HFFc6 (cell line): ENCODE measurements at regions not wholly inside any gene's neighbourhood (a gene's known extent, or its start where the extent isn't known, plus 50 kb on each side); places are given as distances from the start of the nearest gene placed in this dataset.

ENCODE experiments used
- DNase-seq: peaks from one replicate; pipeline ENCODE4 v3.0.0-alpha.2; 2018
- H3K27ac Mint-ChIP-seq: 2 replicates; pipeline ENCODE4 v1.8.0; 2020; ENCODE audit warnings: mild to moderate bottlenecking, mixed read lengths
- H3K27me3 Mint-ChIP-seq: 2 replicates; pipeline ENCODE4 v1.8.0; 2021; ENCODE audit warnings: mild to moderate bottlenecking, moderate library complexity, mixed read lengths; ENCODE audit not compliant: insufficient read depth
- H3K36me3 Mint-ChIP-seq: 2 replicates; pipeline ENCODE4 v1.8.0; 2021; ENCODE audit warnings: low read depth, mixed read lengths
- H3K4me1 Mint-ChIP-seq: 2 replicates; pipeline ENCODE4 v1.8.0; 2020; ENCODE audit warnings: low read depth, mixed read lengths
- H3K4me3 Mint-ChIP-seq: 2 replicates; pipeline ENCODE4 v1.8.0; 2020; ENCODE audit warnings: mild to moderate bottlenecking, moderate library complexity, mixed read lengths
- H3K9me3 Mint-ChIP-seq: 2 replicates; pipeline ENCODE4 v1.8.0; 2020; ENCODE audit warnings: mild to moderate bottlenecking, mixed read lengths
- TF ChIP-seq, protein P1 (sequence below): fragments of 200-600 bp; sonication (generic); IDR thresholded peaks from 2 replicates; pipeline ENCODE4 v1.5.0; 2021; ENCODE audit warnings: antibody characterized with exemption, mild to moderate bottlenecking

DNA sequence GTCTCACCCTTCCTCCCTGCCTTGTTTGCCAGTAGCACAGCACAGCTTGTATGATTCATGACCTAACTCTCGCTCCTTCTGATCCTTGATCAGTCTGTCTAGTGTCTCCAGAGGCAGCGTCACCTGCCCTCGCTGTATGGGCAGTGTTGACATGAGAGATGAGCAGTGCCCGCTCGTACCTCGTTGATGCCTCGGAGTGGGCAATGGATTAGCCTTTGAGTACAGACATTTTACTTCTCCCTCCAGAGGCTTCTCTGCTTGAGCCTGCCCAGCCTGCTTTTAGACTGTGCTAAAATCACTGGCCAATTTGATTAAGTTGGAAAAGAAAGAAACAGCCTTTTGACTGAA is 569.0 kb downstream of the NTRK3 start:
- H3K4me1 Mint-ChIP-seq: no peaks in the 10 kb centered on the region
- TF ChIP-seq, protein P1, sequence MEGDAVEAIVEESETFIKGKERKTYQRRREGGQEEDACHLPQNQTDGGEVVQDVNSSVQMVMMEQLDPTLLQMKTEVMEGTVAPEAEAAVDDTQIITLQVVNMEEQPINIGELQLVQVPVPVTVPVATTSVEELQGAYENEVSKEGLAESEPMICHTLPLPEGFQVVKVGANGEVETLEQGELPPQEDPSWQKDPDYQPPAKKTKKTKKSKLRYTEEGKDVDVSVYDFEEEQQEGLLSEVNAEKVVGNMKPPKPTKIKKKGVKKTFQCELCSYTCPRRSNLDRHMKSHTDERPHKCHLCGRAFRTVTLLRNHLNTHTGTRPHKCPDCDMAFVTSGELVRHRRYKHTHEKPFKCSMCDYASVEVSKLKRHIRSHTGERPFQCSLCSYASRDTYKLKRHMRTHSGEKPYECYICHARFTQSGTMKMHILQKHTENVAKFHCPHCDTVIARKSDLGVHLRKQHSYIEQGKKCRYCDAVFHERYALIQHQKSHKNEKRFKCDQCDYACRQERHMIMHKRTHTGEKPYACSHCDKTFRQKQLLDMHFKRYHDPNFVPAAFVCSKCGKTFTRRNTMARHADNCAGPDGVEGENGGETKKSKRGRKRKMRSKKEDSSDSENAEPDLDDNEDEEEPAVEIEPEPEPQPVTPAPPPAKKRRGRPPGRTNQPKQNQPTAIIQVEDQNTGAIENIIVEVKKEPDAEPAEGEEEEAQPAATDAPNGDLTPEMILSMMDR: no peak
- peaks cover 8% of the 10 kb centered on the region for H3K27me3 Mint-ChIP-seq

DNA sequence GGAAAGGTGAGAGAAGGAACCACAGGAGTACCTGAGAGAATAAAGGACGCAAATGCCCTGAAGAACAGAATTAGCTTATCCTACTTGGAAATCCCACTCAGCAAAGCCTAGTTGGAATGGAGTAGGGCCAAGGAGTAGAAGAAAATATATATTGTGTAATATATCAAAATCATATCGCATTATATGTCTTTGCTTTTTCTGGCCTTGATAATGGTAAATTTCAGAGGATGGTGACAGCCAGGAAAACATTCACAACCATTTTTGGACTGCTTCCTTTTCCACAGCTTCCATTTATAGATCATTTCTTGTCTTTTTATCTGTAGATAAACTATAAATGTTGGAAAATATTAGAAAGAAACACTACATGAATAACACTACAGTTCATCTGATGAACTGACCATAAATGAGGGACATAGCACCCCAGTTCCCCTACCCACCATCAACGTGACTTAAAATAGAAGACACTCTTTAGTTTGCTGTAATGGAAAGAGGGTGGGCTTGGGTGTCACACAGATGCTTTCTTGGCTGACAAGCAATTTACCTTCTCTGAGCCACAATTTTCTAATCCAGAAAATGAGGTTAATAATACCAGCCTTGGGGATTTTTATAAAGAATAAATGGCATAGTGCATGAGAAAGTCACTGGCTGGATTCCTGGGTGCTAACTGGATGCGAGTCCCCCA is 569.6 kb downstream of the NTRK3 start:
- TF ChIP-seq, protein P1: no peak
- peaks cover 8% of the 10 kb centered on the region for H3K27me3 Mint-ChIP-seq
- H3K4me1 Mint-ChIP-seq: no peaks in the 10 kb centered on the region
- H3K9me3 Mint-ChIP-seq: no peaks in the 10 kb centered on the region
- no peak overlapping the region for H3K4me3 Mint-ChIP-seq
- no peak for DNase-seq
- H3K27ac Mint-ChIP-seq: no peak overlapping the region
- H3K36me3 Mint-ChIP-seq: no peaks in the 10 kb centered on the region

More for the DNA sequence above, 569.0 kb downstream of the NTRK3 start:
- no peak overlapping the region for H3K27ac Mint-ChIP-seq
- H3K36me3 Mint-ChIP-seq: no peaks in the 10 kb centered on the region
- no peaks in the 10 kb centered on the region for H3K9me3 Mint-ChIP-seq
- no peak for DNase-seq
- H3K4me3 Mint-ChIP-seq: no peak overlapping the region

DNA sequence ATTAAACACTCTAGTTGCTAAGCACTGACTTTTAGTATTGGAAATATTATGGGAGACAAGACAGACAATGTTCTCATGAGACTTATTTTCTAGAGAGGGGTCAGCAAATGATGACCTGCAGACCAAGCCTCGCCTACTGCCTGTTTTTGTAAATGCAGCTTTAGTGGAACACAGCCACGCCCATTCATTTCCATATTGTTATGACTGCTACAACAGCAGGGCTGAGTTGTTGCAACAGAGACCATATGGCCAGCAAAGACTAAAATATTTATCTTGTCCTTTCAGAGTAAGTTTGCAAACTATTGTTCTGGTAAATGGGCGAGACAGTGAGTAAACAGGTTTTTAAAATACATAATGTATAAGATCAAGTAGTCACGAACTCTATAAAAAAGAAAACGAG is 570.2 kb downstream of the NTRK3 start:
- Mint-ChIP-seq H3K4me1 (peaks cover under 1% of the 10 kb centered on the region; the same call in 1 of the 2 replicates), H3K27me3 (peaks cover 8% of the 10 kb centered on the region), H3K36me3 (no peaks in the 10 kb centered on the region), H3K4me3 (no peak overlapping the region), H3K27ac (no peak overlapping the region), H3K9me3 (no peaks in the 10 kb centered on the region)
- TF ChIP-seq, protein P1: no peak
- DNase-seq: no peak

DNA sequence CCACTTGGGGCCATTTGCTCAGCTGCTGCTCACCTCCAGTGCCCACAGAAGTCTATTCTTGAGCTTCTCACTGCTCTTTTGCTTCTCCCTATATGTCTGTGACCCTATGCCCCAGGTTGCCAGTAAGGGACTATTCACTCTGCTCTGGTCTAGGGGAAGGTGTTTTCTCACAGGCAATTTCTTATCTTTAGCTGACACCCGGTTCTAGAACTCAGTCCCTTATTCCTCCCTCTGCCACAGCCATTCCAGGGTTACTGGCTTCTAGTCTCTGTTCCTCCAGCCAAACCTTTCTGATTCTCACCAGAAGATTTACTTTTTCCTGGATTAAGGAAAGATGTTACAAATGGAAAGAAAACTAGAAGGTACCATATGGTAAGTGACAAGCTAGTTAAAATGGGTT is 574.0 kb downstream of the NTRK3 start:
- no peak for DNase-seq
- H3K36me3 Mint-ChIP-seq: peaks cover 3% of the 10 kb centered on the region; the same call in 1 of the 2 replicates
- 0 out of 2 replicates have a peak, but pooled peaks cover 3% of the 10 kb centered on the region for H3K9me3 Mint-ChIP-seq
- no peak overlapping the region for H3K4me3 Mint-ChIP-seq
- H3K4me1 Mint-ChIP-seq: peaks cover 6% of the 10 kb centered on the region; the same call in 1 of the 2 replicates
- peaks cover 6% of the 10 kb centered on the region for H3K27me3 Mint-ChIP-seq
- TF ChIP-seq, protein P1: no peak
- no peak overlapping the region for H3K27ac Mint-ChIP-seq

DNA sequence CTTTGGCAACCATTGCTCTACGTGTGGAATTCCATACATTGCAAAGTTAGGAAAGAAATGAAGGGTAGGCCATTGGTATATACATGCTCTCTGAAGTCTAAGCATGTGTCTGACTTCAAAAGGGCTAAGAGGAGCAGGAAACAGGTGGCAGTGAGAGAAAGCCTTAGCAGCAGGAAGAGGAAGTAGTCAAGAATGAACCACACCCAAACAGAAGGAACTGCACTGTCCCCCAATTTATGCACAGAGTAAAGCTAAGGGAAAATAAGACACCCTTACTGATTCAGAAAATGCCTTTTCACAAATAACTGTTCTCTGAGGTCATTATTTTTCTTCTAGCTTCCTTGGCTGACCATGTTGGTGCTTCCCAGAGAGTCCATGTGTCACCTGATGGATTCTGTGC is 575.4 kb downstream of the NTRK3 start:
- no peak for DNase-seq
- TF ChIP-seq, protein P1: no peak
- peaks cover 6% of the 10 kb centered on the region; the same call in 1 of the 2 replicates for H3K4me1 Mint-ChIP-seq
- no peak overlapping the region for H3K27ac Mint-ChIP-seq
- H3K27me3 Mint-ChIP-seq: peaks cover 5% of the 10 kb centered on the region
- H3K36me3 Mint-ChIP-seq: peaks cover 14% of the 10 kb centered on the region
- H3K9me3 Mint-ChIP-seq: 0 out of 2 replicates have a peak, but pooled peaks cover 13% of the 10 kb centered on the region
- H3K4me3 Mint-ChIP-seq: no peak overlapping the region
